GM23338 (cell line): ENCODE measurements at regions not wholly inside any gene's neighbourhood (a gene's known extent, or its start where the extent isn't known, plus 50 kb on each side); places are given as distances from the start of the nearest gene placed in this dataset.

Experiments
- CREB1 ChIP-seq: fragments of 250-450 bp; sonication (Bioruptor Pico); IDR thresholded peaks from 2 replicates; pipeline ENCODE4 v1.5.0; 2020; ENCODE audit warnings: low read depth, mild to moderate bottlenecking, moderate library complexity
- EZH2 ChIP-seq: fragments of 200-600 bp; sonication (generic); IDR thresholded peaks from one replicate; pipeline ENCODE4 v1.8.0; 2017; ENCODE audit warnings: antibody characterized with exemption, mild to moderate bottlenecking, low read depth; ENCODE audit not compliant: unreplicated experiment
- EZH2phosphoT487 ChIP-seq: fragments of 200-600 bp; sonication (generic); IDR thresholded peaks from one replicate; pipeline ENCODE4 v1.8.1; 2018; ENCODE audit warnings: antibody characterized with exemption; ENCODE audit not compliant: unreplicated experiment
- JUNB ChIP-seq: IDR thresholded peaks from one replicate; pipeline ENCODE4 v1.6.1; 2016; ENCODE audit warnings: antibody characterized with exemption; ENCODE audit not compliant: unreplicated experiment
- POLR2AphosphoS5 ChIP-seq: IDR thresholded peaks from 2 replicates; pipeline ENCODE4 v1.6.1; 2016; ENCODE audit warnings: antibody characterized with exemption, low read depth
- STAT1 ChIP-seq: IDR thresholded peaks from one replicate; pipeline ENCODE4 v1.6.1; 2016; ENCODE audit warnings: antibody characterized with exemption; ENCODE audit not compliant: unreplicated experiment
- ZNF114 ChIP-seq: fragments of 250-450 bp; sonication (Bioruptor Pico); IDR thresholded peaks from 2 replicates; pipeline ENCODE4 v1.5.0; 2020; ENCODE audit warnings: mild to moderate bottlenecking, moderate library complexity
- TF ChIP-seq, protein P1 (sequence below): IDR thresholded peaks from one replicate; pipeline ENCODE4 v1.6.1; 2018; ENCODE audit warnings: antibody characterized with exemption; ENCODE audit not compliant: unreplicated experiment
- TF ChIP-seq, protein P2 (sequence below), 2 experiments: fragments of 200-600 bp in 1 of 2; sonication (generic) in 1 of 2; conservative IDR thresholded peaks; 2 replicates each; pipeline versions ENCODE4 v1.5.1 to v1.6.1; 2016 to 2017; ENCODE audit warnings: antibody characterized with exemption in 2 of 2, low read depth in 2 of 2, mild to moderate bottlenecking in 2 of 2, moderate library complexity in 1 of 2
- TF ChIP-seq, protein P3 (sequence below): fragments of 250-450 bp; sonication (Bioruptor Pico); IDR thresholded peaks from 2 replicates; pipeline ENCODE4 v1.5.0; 2020; ENCODE audit warnings: mild to moderate bottlenecking, moderate library complexity

DNA sequence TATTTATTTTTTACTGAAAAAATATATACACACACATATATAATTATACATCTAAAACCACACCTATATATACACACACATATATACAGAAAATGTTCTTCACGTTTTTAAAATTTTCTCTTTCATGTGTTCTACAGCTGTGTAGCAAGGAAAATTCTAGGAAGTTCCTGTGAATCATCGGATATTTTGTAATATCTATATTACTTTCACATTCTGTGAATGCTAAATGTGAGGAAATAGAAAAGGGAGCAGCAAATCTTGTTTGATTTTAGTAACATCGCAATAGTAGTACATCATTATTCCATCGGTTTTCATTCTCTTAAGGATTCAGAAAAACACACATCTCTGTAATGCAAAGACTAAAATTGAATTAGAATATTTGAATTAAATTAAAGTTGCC is 836.8 kb upstream of the NECTIN3 start:
- TF ChIP-seq, protein P1, sequence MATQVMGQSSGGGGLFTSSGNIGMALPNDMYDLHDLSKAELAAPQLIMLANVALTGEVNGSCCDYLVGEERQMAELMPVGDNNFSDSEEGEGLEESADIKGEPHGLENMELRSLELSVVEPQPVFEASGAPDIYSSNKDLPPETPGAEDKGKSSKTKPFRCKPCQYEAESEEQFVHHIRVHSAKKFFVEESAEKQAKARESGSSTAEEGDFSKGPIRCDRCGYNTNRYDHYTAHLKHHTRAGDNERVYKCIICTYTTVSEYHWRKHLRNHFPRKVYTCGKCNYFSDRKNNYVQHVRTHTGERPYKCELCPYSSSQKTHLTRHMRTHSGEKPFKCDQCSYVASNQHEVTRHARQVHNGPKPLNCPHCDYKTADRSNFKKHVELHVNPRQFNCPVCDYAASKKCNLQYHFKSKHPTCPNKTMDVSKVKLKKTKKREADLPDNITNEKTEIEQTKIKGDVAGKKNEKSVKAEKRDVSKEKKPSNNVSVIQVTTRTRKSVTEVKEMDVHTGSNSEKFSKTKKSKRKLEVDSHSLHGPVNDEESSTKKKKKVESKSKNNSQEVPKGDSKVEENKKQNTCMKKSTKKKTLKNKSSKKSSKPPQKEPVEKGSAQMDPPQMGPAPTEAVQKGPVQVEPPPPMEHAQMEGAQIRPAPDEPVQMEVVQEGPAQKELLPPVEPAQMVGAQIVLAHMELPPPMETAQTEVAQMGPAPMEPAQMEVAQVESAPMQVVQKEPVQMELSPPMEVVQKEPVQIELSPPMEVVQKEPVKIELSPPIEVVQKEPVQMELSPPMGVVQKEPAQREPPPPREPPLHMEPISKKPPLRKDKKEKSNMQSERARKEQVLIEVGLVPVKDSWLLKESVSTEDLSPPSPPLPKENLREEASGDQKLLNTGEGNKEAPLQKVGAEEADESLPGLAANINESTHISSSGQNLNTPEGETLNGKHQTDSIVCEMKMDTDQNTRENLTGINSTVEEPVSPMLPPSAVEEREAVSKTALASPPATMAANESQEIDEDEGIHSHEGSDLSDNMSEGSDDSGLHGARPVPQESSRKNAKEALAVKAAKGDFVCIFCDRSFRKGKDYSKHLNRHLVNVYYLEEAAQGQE, result no peak
- TF ChIP-seq POLR2AphosphoS5, result no peak
- TF ChIP-seq, protein P2, sequence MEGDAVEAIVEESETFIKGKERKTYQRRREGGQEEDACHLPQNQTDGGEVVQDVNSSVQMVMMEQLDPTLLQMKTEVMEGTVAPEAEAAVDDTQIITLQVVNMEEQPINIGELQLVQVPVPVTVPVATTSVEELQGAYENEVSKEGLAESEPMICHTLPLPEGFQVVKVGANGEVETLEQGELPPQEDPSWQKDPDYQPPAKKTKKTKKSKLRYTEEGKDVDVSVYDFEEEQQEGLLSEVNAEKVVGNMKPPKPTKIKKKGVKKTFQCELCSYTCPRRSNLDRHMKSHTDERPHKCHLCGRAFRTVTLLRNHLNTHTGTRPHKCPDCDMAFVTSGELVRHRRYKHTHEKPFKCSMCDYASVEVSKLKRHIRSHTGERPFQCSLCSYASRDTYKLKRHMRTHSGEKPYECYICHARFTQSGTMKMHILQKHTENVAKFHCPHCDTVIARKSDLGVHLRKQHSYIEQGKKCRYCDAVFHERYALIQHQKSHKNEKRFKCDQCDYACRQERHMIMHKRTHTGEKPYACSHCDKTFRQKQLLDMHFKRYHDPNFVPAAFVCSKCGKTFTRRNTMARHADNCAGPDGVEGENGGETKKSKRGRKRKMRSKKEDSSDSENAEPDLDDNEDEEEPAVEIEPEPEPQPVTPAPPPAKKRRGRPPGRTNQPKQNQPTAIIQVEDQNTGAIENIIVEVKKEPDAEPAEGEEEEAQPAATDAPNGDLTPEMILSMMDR (conservative IDR thresholded peaks at IDR 0.05; ENCODE audit: low read depth in 2 of 2), result no peak
- no peak for TF ChIP-seq EZH2phosphoT487
- no peak for TF ChIP-seq EZH2
- no peak for TF ChIP-seq CREB1 (CRISPR knock-in tag)
- no peak for TF ChIP-seq STAT1
- no peak for TF ChIP-seq JUNB
- no peak for TF ChIP-seq ZNF114 (CRISPR knock-in tag)
- TF ChIP-seq, protein P3, sequence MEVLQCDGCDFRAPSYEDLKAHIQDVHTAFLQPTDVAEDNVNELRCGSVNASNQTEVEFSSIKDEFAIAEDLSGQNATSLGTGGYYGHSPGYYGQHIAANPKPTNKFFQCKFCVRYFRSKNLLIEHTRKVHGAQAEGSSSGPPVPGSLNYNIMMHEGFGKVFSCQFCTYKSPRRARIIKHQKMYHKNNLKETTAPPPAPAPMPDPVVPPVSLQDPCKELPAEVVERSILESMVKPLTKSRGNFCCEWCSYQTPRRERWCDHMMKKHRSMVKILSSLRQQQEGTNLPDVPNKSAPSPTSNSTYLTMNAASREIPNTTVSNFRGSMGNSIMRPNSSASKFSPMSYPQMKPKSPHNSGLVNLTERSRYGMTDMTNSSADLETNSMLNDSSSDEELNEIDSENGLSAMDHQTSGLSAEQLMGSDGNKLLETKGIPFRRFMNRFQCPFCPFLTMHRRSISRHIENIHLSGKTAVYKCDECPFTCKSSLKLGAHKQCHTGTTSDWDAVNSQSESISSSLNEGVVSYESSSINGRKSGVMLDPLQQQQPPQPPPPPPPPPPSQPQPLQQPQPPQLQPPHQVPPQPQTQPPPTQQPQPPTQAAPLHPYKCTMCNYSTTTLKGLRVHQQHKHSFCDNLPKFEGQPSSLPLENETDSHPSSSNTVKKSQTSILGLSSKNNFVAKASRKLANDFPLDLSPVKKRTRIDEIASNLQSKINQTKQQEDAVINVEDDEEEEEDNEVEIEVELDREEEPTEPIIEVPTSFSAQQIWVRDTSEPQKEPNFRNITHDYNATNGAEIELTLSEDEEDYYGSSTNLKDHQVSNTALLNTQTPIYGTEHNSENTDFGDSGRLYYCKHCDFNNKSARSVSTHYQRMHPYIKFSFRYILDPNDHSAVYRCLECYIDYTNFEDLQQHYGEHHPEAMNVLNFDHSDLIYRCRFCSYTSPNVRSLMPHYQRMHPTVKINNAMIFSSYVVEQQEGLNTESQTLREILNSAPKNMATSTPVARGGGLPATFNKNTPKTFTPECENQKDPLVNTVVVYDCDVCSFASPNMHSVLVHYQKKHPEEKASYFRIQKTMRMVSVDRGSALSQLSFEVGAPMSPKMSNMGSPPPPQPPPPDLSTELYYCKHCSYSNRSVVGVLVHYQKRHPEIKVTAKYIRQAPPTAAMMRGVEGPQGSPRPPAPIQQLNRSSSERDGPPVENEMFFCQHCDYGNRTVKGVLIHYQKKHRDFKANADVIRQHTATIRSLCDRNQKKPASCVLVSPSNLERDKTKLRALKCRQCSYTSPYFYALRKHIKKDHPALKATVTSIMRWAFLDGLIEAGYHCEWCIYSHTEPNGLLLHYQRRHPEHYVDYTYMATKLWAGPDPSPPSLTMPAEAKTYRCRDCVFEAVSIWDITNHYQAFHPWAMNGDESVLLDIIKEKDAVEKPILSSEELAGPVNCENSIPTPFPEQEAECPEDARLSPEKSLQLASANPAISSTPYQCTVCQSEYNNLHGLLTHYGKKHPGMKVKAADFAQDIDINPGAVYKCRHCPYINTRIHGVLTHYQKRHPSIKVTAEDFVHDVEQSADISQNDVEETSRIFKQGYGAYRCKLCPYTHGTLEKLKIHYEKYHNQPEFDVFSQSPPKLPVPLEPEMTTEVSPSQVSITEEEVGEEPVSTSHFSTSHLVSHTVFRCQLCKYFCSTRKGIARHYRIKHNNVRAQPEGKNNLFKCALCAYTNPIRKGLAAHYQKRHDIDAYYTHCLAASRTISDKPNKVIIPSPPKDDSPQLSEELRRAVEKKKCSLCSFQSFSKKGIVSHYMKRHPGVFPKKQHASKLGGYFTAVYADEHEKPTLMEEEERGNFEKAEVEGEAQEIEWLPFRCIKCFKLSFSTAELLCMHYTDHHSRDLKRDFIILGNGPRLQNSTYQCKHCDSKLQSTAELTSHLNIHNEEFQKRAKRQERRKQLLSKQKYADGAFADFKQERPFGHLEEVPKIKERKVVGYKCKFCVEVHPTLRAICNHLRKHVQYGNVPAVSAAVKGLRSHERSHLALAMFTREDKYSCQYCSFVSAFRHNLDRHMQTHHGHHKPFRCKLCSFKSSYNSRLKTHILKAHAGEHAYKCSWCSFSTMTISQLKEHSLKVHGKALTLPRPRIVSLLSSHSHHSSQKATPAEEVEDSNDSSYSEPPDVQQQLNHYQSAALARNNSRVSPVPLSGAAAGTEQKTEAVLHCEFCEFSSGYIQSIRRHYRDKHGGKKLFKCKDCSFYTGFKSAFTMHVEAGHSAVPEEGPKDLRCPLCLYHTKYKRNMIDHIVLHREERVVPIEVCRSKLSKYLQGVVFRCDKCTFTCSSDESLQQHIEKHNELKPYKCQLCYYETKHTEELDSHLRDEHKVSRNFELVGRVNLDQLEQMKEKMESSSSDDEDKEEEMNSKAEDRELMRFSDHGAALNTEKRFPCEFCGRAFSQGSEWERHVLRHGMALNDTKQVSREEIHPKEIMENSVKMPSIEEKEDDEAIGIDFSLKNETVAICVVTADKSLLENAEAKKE (CRISPR knock-in tag), result no peak
